HG03196 (cell line): ENCODE measurements at regions not wholly inside any gene's neighbourhood (a gene's known extent, or its start where the extent isn't known, plus 50 kb on each side); places are given as distances from the start of the nearest gene placed in this dataset.
"Not testable (repeated sequence)": the region's sequence is repeated elsewhere in the genome, so short reads cannot be mapped to it uniquely, and the experiment has no call there.

ENCODE experiments used
- ATAC-seq: cut with Tn5 transposase; IDR thresholded peaks from one replicate; pipeline ENCODE4 v1.9.1; 2021; ENCODE audit not compliant: unreplicated experiment

GRCh38 chr5:57979671-57980070, 480.2 kb downstream of the PLK2 start:
- no peak for ATAC-seq

GRCh38 chr5:57976506-57976905, 483.4 kb downstream of the PLK2 start:
- no peak for ATAC-seq

- not testable (repeated sequence) for ATAC-seq
Measured at GRCh38 chr5:57972099-57972498, 487.8 kb downstream of the PLK2 start.

- no peak for ATAC-seq
Measured at GRCh38 chr5:57960569-57960968, 478.0 kb upstream of the ACTBL2 start.

- no peak for ATAC-seq
Measured at GRCh38 chr5:57956636-57957035, 474.0 kb upstream of the ACTBL2 start.

GRCh38 chr5:57955511-57955910, 472.9 kb upstream of the ACTBL2 start:
- no peak for ATAC-seq

- ATAC-seq, result no peak
Measured at GRCh38 chr5:57953792-57954191, 471.2 kb upstream of the ACTBL2 start.

- ATAC-seq, result no peak
Measured at GRCh38 chr5:57950616-57951228, 468.1 kb upstream of the ACTBL2 start.

GRCh38 chr5:57948091-57948490, 465.5 kb upstream of the ACTBL2 start:
- no peak for ATAC-seq

- ATAC-seq, result no peak
Measured at GRCh38 chr5:57947181-57947580, 464.6 kb upstream of the ACTBL2 start.

- no peak for ATAC-seq
Measured at GRCh38 chr5:57940879-57941278, 458.3 kb upstream of the ACTBL2 start.

GRCh38 chr5:57940236-57940635, 457.6 kb upstream of the ACTBL2 start:
- no peak for ATAC-seq

GRCh38 chr5:57939771-57940170, 457.2 kb upstream of the ACTBL2 start:
- no peak for ATAC-seq

GRCh38 chr5:57939335-57939734, 456.7 kb upstream of the ACTBL2 start:
- no peak for ATAC-seq

- ATAC-seq, result no peak
Measured at GRCh38 chr5:57938174-57938557, 455.6 kb upstream of the ACTBL2 start.

- ATAC-seq, result no peak
Measured at GRCh38 chr5:57937501-57938173, 455.0 kb upstream of the ACTBL2 start.

- ATAC-seq, result no peak
Measured at GRCh38 chr5:57937025-57937424, 454.4 kb upstream of the ACTBL2 start.

GRCh38 chr5:57932761-57933160, 450.1 kb upstream of the ACTBL2 start:
- ATAC-seq, result no peak

- no peak for ATAC-seq
Measured at GRCh38 chr5:57931807-57932206, 449.2 kb upstream of the ACTBL2 start.

- no peak for ATAC-seq
Measured at GRCh38 chr5:57931352-57931751, 448.7 kb upstream of the ACTBL2 start.

GRCh38 chr5:57929271-57929670, 446.7 kb upstream of the ACTBL2 start:
- ATAC-seq, result no peak

GRCh38 chr5:57923094-57923493, 440.5 kb upstream of the ACTBL2 start:
- ATAC-seq, result not testable (repeated sequence)

- no peak for ATAC-seq
Measured at GRCh38 chr5:57917004-57917403, 434.4 kb upstream of the ACTBL2 start.
